Fibroblast of lung (primary cell): ENCODE measurements at regions not wholly inside any gene's neighbourhood (a gene's known extent, or its start where the extent isn't known, plus 50 kb on each side); places are given as distances from the start of the nearest gene placed in this dataset.

Experiments used
- DNase-seq, 2 donors: peaks; one replicate each; pipeline versions ENCODE4 v3.0.0 to v3.0.0-alpha.2; 2010; ENCODE audit warnings: low read depth in 2 of 2
- H2AFZ ChIP-seq: 2 replicates; pipeline ENCODE4 v1.5.1; 2012; ENCODE audit warnings: low read length, control low read depth, inconsistent platforms
- H3K27ac ChIP-seq: 2 replicates; pipeline ENCODE4 v1.5.1; 2011; ENCODE audit warnings: low read length, control low read depth; ENCODE audit not compliant: insufficient read depth
- H3K27me3 ChIP-seq: 2 replicates; pipeline ENCODE4 v1.5.1; 2011; ENCODE audit warnings: mild to moderate bottlenecking, low read length; ENCODE audit not compliant: control insufficient read depth, insufficient read depth
- H3K36me3 ChIP-seq: 2 replicates; pipeline ENCODE4 v1.5.1; 2011; ENCODE audit warnings: low read length; ENCODE audit not compliant: control insufficient read depth, insufficient read depth
- H3K4me1 ChIP-seq: 2 replicates; pipeline ENCODE4 v1.5.1; 2011; ENCODE audit warnings: low read length; ENCODE audit not compliant: control insufficient read depth, insufficient read depth; ENCODE audit errors: extremely low read depth
- H3K4me2 ChIP-seq: 2 replicates; pipeline ENCODE4 v1.5.1; 2011; ENCODE audit warnings: low read length, control low read depth; ENCODE audit not compliant: insufficient read depth; ENCODE audit errors: extremely low read depth
- H3K4me3 ChIP-seq, 4 experiments: fragments of 200-600 bp in 1 of 4; sonication (generic) in 1 of 4; replicated peaks in 1 of 4; 2 replicates each; pipeline ENCODE4 v1.5.1; 2011 to 2016; ENCODE audit warnings: low read length in 4 of 4, low read depth in 3 of 4, mild to moderate bottlenecking in 3 of 4, control low read depth in 2 of 4, inconsistent platforms in 1 of 4, mixed read lengths in 1 of 4; ENCODE audit not compliant: insufficient read depth in 1 of 4; ENCODE audit errors: control extremely low read depth in 1 of 4
- H3K79me2 ChIP-seq: 2 replicates; pipeline ENCODE4 v1.5.1; 2012; ENCODE audit warnings: mild to moderate bottlenecking, low read length, inconsistent platforms; ENCODE audit not compliant: control insufficient read depth, insufficient read depth
- H3K9ac ChIP-seq: 2 replicates; pipeline ENCODE4 v1.5.1; 2011; ENCODE audit warnings: mild to moderate bottlenecking, low read length, control low read depth; ENCODE audit not compliant: insufficient read depth
- H3K9me3 ChIP-seq: 2 replicates; pipeline ENCODE4 v1.5.1; 2012; ENCODE audit warnings: low read depth, low read length; ENCODE audit not compliant: control insufficient read depth, insufficient read depth
- H4K20me1 ChIP-seq: 2 replicates; pipeline ENCODE4 v1.5.1; 2011; ENCODE audit warnings: low read length; ENCODE audit not compliant: control insufficient read depth, insufficient read depth; ENCODE audit errors: extremely low read depth
- CTCF ChIP-seq, 2 donors: IDR thresholded peaks in 1 of 2; conservative IDR thresholded peaks in 1 of 2; 1 replicate in 1 of 2; 2 replicates in 1 of 2; pipeline ENCODE4 v1.5.1; 2011 to 2012; ENCODE audit warnings: low read length in 2 of 2, control low read depth in 1 of 2, inconsistent platforms in 1 of 2, low read depth in 1 of 2, mild to moderate bottlenecking in 1 of 2
- EZH2 ChIP-seq: IDR thresholded peaks from 2 replicates; pipeline ENCODE4 v1.5.1; 2012; ENCODE audit warnings: low read length, control low read depth, mild to moderate bottlenecking; ENCODE audit errors: missing control alignments

DNA sequence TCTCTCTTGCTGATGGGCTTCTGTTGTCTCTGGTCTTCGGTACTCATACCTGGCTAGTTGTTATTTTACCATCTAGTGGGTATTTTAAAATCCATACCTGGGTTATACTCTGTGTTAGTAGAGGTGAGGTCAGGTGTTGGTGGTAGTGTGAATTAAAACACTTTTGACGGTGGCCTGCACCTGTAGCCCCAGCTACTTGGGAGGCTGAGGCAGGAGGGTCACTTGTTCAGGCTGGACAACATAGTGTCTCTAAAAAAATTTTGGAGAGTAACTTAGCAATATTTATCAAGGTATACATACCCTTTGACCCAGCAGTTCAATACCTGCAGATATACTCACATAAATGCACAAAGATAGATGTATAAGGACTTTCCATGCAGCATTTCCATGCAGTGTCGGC is 55.4 kb downstream of the GSX1 start:
- Histone ChIP-seq H3K27ac (no peak overlapping the region), H3K4me3 (no peak overlapping the region), H3K9me3 (no peaks in the 10 kb centered on the region), H3K4me2 (no peak overlapping the region), H4K20me1 (no peaks in the 10 kb centered on the region), H3K9ac (no peak overlapping the region), H3K4me1 (no peaks in the 10 kb centered on the region), H3K36me3 (no peaks in the 10 kb centered on the region), H3K79me2 (no peaks in the 10 kb centered on the region), H2AFZ (no peak overlapping the region), H3K27me3 (no peaks in the 10 kb centered on the region)
- TF ChIP-seq EZH2, result no peak
- TF ChIP-seq CTCF (conservative IDR thresholded peaks at IDR 0.05 in 1 of 2, IDR thresholded peaks at IDR 0.05 in 1 of 2; ENCODE audit: low read depth in 1 of 2, low read length in 2 of 2), result no peak
- DNase-seq, result no peak

DNA sequence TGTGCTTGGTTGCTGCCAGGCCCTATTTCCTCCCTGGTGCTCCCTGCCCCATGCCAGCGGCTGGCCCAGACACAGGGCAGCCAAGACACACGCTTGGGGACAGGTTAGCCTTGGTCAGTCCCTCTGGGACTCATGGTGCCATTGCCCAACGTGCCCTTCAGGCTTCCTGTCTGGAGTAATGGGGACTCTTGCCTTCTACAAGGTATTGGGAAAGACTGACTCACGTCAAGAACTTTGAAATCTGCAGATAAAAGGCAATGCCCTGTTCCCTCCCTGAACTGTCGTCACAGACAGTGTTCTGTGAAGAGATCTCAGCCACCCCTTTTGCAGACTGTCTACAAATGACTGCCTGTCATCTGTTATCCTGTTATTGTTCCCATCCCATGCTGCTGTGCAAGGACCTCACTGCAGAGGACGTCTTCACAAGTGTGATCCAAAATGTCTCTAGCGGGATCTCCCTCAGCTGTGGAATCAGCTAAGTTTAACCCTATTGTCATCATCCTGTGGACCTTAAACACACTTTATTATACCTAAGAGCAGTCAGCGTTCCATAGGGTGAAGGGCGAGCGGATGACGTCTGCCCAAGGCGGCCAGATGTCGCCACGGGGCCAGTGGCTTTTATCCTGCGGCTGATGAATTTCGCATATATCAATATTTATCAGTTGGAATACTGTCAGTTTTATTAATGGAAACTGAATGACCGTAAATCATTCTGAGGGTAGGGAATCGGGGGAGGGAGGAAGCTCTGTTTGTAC is 59.0 kb downstream of the GSX1 start:
- Histone ChIP-seq H3K4me1 (no peaks in the 10 kb centered on the region), H3K4me2 (no peak overlapping the region), H2AFZ (no peak overlapping the region), H4K20me1 (no peaks in the 10 kb centered on the region), H3K4me3 (no peak overlapping the region), H3K36me3 (no peaks in the 10 kb centered on the region), H3K27me3 (no peaks in the 10 kb centered on the region), H3K27ac (no peak overlapping the region), H3K79me2 (no peaks in the 10 kb centered on the region), H3K9me3 (no peaks in the 10 kb centered on the region), H3K9ac (no peak overlapping the region)
- no peak for DNase-seq
- TF ChIP-seq EZH2 (no peak), CTCF (conservative IDR thresholded peaks at IDR 0.05 in 1 of 2, IDR thresholded peaks at IDR 0.05 in 1 of 2; ENCODE audit: low read depth in 1 of 2, low read length in 2 of 2) (no peak)

DNA sequence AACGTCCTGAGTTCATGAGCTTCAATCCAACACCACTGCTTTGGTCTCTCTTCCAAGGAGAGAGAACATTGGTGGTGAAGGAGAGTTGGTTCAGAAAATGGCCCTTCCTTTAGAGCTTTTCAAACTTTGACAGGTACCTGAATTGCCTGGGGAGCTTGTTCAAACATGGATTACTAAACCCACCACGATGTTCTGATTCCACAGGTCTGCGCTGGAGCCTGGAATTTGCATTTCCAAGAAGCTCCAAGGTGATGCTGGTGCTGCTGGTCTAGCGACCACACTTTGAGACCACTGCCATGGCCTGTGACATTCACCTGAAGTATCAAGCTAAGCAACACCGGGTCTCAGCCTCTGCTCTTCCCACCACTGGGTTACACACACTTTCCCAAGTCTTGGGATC is 60.2 kb downstream of the GSX1 start:
- Histone ChIP-seq H3K36me3 (no peaks in the 10 kb centered on the region), H4K20me1 (no peaks in the 10 kb centered on the region), H3K4me3 (no peak overlapping the region), H2AFZ (no peak overlapping the region), H3K4me2 (no peak overlapping the region), H3K4me1 (no peaks in the 10 kb centered on the region), H3K27ac (no peak overlapping the region), H3K79me2 (no peaks in the 10 kb centered on the region), H3K27me3 (no peaks in the 10 kb centered on the region), H3K9ac (no peak overlapping the region), H3K9me3 (no peaks in the 10 kb centered on the region)
- DNase-seq, result no peak
- TF ChIP-seq CTCF (conservative IDR thresholded peaks at IDR 0.05 in 1 of 2, IDR thresholded peaks at IDR 0.05 in 1 of 2; ENCODE audit: low read depth in 1 of 2, low read length in 2 of 2) (no peak), EZH2 (no peak)
